Activated naive CD4-positive, alpha-beta T cell (primary cell): ENCODE measurements at regions not wholly inside any gene's neighbourhood (a gene's known extent, or its start where the extent isn't known, plus 50 kb on each side); places are given as distances from the start of the nearest gene placed in this dataset.

Source experiments
- DNase-seq, 4 experiments: peaks; one replicate each; lab custom pipeline; 2025; lab: John Stamatoyannopoulos, UW

- DNase-seq, result no peak
These were observed 450.8 kb downstream of the MCTP2 start for GRCh38 chr15:94682171-94682570.

- DNase-seq, result no peak
These were observed 452.5 kb downstream of the MCTP2 start for GRCh38 chr15:94683902-94684301.

- no peak for DNase-seq
These were observed 459.8 kb downstream of the MCTP2 start for GRCh38 chr15:94691169-94691568.

GRCh38 chr15:94692710-94693109 is 461.3 kb downstream of the MCTP2 start:
- no peak for DNase-seq

- DNase-seq, result no peak
These were observed 468.9 kb downstream of the MCTP2 start for GRCh38 chr15:94700211-94700610.

- DNase-seq, result no peak
These were observed 470.1 kb downstream of the MCTP2 start for GRCh38 chr15:94701281-94701985.

GRCh38 chr15:94703596-94703995 is 472.2 kb downstream of the MCTP2 start:
- no peak for DNase-seq

- no peak for DNase-seq
These were observed 473.1 kb downstream of the MCTP2 start for GRCh38 chr15:94704421-94704820.

- DNase-seq, result no peak
These were observed 473.6 kb downstream of the MCTP2 start for GRCh38 chr15:94704946-94705345.

- DNase-seq, result no peak
These were observed 478.0 kb downstream of the MCTP2 start for GRCh38 chr15:94709319-94709718.

- DNase-seq, result no peak
These were observed 490.8 kb downstream of the MCTP2 start for GRCh38 chr15:94722024-94722636.

- no peak for DNase-seq
These were observed 492.4 kb downstream of the MCTP2 start for GRCh38 chr15:94723801-94724200.

GRCh38 chr15:94731286-94731685 is 499.9 kb downstream of the MCTP2 start:
- no peak for DNase-seq

GRCh38 chr15:94734460-94734859 is 503.1 kb downstream of the MCTP2 start:
- no peak for DNase-seq

- no peak for DNase-seq
These were observed 504.9 kb downstream of the MCTP2 start for GRCh38 chr15:94736236-94736635.

- DNase-seq, result no peak
These were observed 508.3 kb downstream of the MCTP2 start for GRCh38 chr15:94739639-94740038.

- DNase-seq, result no peak
These were observed 509.1 kb downstream of the MCTP2 start for GRCh38 chr15:94740469-94740868.

- no peak for DNase-seq
These were observed 512.3 kb downstream of the MCTP2 start for GRCh38 chr15:94743668-94744067.

- DNase-seq, result no peak
These were observed 512.9 kb downstream of the MCTP2 start for GRCh38 chr15:94744080-94744793.

- DNase-seq, result no peak
These were observed 514.0 kb downstream of the MCTP2 start for GRCh38 chr15:94745371-94745770.

GRCh38 chr15:94747510-94747909 is 516.1 kb downstream of the MCTP2 start:
- DNase-seq, result no peak

GRCh38 chr15:94749811-94750617 is 518.7 kb downstream of the MCTP2 start:
- no peak for DNase-seq
